ENCODE measurements at regions not wholly inside any gene's neighbourhood (a gene's known extent, or its start where the extent isn't known, plus 50 kb on each side); places are given as distances from the start of the nearest gene placed in this dataset.
"Not testable (repeated sequence)": the region's sequence is repeated elsewhere in the genome, so short reads cannot be mapped to it uniquely, and the experiment has no call there.

DNA sequence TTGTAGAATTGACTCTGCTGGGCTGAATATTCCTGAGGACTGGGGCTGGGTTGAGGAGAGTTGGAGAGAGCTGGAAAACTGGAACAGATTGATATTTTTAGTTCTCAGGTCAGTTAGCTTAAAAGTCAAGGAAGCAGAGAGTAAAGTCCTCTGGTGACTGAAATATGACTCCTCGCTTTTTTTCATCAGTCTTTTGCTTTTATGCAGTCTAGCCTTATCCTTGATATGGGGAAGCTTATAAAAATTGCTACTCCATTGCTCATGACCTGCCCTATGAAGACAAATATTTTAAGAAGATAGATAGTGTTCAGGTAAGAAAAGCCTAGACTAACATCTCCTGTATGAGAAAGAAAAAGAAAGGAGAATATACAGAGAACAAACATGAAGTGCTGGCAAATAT lies 152.7 kb downstream of the C4orf33 start:
- TF ChIP-seq, protein P1, sequence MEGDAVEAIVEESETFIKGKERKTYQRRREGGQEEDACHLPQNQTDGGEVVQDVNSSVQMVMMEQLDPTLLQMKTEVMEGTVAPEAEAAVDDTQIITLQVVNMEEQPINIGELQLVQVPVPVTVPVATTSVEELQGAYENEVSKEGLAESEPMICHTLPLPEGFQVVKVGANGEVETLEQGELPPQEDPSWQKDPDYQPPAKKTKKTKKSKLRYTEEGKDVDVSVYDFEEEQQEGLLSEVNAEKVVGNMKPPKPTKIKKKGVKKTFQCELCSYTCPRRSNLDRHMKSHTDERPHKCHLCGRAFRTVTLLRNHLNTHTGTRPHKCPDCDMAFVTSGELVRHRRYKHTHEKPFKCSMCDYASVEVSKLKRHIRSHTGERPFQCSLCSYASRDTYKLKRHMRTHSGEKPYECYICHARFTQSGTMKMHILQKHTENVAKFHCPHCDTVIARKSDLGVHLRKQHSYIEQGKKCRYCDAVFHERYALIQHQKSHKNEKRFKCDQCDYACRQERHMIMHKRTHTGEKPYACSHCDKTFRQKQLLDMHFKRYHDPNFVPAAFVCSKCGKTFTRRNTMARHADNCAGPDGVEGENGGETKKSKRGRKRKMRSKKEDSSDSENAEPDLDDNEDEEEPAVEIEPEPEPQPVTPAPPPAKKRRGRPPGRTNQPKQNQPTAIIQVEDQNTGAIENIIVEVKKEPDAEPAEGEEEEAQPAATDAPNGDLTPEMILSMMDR (conservative IDR thresholded peaks at IDR 0.05; ENCODE audit: low read depth, low read length) = no peak
- no peak for DNase-seq (ENCODE audit: low read depth)

DNA sequence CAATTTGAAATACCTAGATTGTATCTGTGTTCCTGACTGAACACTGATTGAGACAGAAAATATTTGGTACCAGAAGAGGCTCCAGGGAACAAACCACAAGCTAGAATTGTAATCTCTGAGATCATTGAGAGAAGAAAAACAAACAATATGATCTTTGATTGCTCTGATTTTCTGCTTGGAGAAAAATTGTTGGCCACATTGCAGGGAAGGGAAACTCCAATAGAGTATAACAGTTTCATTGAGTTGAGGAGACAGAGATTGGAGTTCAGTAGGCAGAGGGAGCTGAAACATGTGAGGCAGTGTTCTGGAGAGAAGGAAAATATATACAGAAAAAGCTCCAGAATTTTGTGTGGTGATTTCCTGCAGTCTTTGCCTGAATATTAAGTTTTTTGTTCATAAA lies 158.2 kb downstream of the C4orf33 start:
- peak; percentile 34 for DNase-seq (ENCODE audit: low read depth)
- TF ChIP-seq, protein P1 (conservative IDR thresholded peaks at IDR 0.05; ENCODE audit: low read depth, low read length) = no peak
- H3K4me3 ChIP-seq (ENCODE audit: low read depth, low read length) = no peak overlapping the region

More for the DNA sequence above, 152.7 kb downstream of the C4orf33 start:
- H3K4me3 ChIP-seq (ENCODE audit: low read depth, low read length) = no peak overlapping the region

DNA sequence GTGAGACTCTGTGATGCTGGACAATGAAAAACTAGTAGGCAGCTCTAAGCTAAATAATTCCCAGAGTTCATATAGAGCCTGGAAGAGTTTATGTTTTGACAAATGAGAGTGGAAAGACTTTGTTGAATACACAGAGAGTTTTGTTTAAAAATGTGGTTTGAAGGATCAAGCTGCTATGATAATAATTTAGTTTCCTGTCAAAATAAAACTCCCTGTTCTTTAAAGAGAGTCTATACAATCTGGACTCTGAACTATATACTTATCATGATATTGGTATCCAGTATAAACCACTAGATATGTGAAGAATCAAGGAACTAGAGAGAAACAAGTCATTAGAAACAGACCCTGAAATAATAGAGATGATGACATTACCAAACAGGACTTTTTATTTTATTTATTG lies 158.6 kb downstream of the C4orf33 start:
- TF ChIP-seq, protein P1 (conservative IDR thresholded peaks at IDR 0.05; ENCODE audit: low read depth, low read length) = no peak
- DNase-seq (ENCODE audit: low read depth) = peak; percentile 17
- no peak overlapping the region for H3K4me3 ChIP-seq (ENCODE audit: low read depth, low read length)

DNA sequence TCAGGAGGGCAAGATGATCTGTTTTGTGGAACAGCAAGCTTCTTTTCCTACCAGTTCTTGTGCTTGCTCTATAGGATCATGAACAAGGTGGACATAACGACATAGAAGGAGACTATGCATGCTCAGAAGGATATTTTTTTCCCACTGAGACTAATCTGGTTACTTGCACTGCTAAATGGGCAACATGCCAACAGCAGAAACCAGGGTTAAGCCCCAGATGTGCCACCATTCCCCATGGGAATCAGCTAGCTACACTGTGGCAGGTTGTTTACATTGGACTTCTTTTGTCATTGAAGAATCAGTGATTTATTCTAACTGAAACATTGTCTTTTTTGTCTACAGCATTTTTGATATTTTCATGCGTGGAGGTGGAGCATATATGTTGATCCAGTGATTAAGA lies 165.6 kb downstream of the C4orf33 start:
- no peak overlapping the region for H3K4me3 ChIP-seq (ENCODE audit: low read depth, low read length)
- TF ChIP-seq, protein P1 (conservative IDR thresholded peaks at IDR 0.05; ENCODE audit: low read depth, low read length) = no peak
- DNase-seq (ENCODE audit: low read depth) = no peak

DNA sequence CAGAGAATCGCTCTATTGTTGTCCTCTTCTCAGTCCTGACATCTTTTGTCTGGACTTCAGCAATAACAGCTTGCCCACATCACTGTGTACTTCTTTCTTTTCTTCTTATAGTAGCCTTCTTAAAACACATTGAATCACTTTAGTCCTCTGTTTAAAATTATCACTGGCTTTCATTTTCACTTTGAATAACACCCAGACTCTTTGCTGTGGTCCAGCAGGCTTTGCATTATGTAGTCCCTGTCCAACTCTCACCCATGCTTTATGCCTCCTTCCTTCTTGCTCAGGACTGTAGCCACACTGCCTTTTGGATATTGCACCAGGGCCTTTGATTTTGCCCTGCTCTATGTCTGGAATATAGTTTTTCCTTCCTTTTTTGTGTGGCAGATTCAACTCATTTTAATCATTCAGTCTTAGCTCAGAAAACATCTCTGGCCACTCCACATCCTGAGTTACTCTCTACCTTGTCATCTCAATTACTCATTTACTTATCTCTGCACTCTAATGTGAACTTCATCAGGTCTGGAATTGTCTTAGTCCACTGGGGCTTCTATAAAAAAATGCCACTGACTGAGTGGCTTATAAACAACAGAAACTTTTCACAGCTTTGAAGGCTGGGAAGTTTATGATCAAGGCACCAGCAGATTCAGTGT lies 168.2 kb downstream of the C4orf33 start:
- TF ChIP-seq, protein P1 (conservative IDR thresholded peaks at IDR 0.05; ENCODE audit: low read depth, low read length) = no peak
- DNase-seq (ENCODE audit: low read depth) = peak; percentile 6
- H3K4me3 ChIP-seq (ENCODE audit: low read depth, low read length) = no peak overlapping the region

DNA sequence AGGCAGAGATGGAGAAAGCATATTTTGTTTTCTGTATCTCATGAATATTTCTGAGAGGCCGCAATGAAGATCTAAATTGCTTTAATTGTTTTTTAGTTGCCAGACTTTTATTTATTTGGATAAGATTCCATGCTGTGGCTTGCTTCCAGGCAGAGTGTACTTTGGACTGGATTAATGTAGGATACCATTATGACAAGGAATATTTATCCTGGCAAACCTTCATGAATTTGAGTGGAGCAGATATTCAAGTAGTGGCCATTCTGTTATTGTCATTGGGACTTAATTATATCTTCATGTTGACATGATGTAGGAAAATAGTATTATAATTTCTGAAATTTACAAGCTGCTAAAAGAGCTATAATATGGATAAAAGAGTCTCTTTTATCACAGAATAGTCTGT lies 182.9 kb downstream of the C4orf33 start:
- no peak overlapping the region for H3K4me3 ChIP-seq (ENCODE audit: low read depth, low read length)
- DNase-seq (ENCODE audit: low read depth) = no peak
- TF ChIP-seq, protein P1 (conservative IDR thresholded peaks at IDR 0.05; ENCODE audit: low read depth, low read length) = no peak

DNA sequence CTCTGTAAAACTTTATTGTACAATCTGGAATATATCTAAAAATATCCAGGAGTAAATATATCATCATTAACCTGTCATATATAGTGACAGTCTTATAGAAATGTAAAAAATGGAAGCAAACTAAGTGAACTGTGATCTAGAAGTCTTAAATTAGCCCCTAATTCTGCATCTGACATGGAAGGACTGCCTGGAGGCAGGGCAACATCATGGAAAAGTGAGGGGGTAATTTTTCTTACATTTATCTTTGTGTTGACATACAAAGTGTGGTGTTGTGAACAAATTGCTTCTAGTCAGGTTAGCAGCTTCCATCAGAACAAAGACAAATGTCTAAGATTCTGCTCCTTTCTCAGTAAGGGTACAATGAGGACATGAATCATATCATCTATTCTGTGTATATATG lies 186.3 kb downstream of the C4orf33 start:
- no peak for DNase-seq (ENCODE audit: low read depth)
- H3K4me3 ChIP-seq (ENCODE audit: low read depth, low read length) = no peak overlapping the region
- TF ChIP-seq, protein P1 (conservative IDR thresholded peaks at IDR 0.05; ENCODE audit: low read depth, low read length) = no peak

DNA sequence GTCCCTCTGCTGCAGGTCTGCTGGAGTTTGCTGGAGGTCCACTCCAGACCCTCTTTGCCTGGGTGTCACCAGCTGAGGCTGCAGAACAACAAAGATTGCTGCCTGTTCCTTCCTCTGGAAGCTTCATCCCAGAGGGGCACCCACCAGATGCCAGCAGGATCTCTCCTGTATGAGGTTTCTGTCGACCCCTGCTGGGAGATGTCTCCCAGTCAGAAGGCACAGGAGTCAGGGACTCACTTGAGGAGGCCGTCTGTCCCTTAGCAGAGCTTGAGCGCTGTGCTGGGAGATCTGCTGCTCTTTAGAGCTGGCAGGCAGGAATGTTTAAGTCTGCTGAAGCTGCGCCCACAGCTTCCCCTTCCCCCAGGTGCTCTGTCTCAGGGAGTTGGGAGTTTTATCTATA lies 196.2 kb downstream of the C4orf33 start:
- H3K4me3 ChIP-seq (ENCODE audit: low read depth, low read length); DNase-seq (ENCODE audit: low read depth): not testable (repeated sequence)

All from choroid plexus epithelial cell (primary cell).